HG03521 (cell line): ENCODE measurements at regions not wholly inside any gene's neighbourhood (a gene's known extent, or its start where the extent isn't known, plus 50 kb on each side); places are given as distances from the start of the nearest gene placed in this dataset.

ENCODE experiments used
- ATAC-seq: cut with Tn5 transposase; IDR thresholded peaks from one replicate; pipeline ENCODE4 v1.9.1; 2021; ENCODE audit warnings: mild to moderate bottlenecking, moderate library complexity; ENCODE audit not compliant: unreplicated experiment

GRCh38 chr11:64456509-64457320, 97.8 kb downstream of the RPS6KA4 start:
- ATAC-seq: no peak

- no peak for ATAC-seq
These were observed 98.2 kb upstream of the SLC22A11 start for GRCh38 chr11:64457416-64458010.

GRCh38 chr11:64458997-64459396, 96.7 kb upstream of the SLC22A11 start:
- no peak for ATAC-seq

- no peak for ATAC-seq
These were observed 96.1 kb upstream of the SLC22A11 start for GRCh38 chr11:64459609-64460008.

GRCh38 chr11:64461081-64461480, 94.7 kb upstream of the SLC22A11 start:
- no peak for ATAC-seq

- ATAC-seq: no peak
These were observed 89.5 kb upstream of the SLC22A11 start for GRCh38 chr11:64466115-64466718.

GRCh38 chr11:64469288-64469687, 86.5 kb upstream of the SLC22A11 start:
- no peak for ATAC-seq

- no peak for ATAC-seq
These were observed 82.9 kb upstream of the SLC22A11 start for GRCh38 chr11:64472593-64473455.

GRCh38 chr11:64474680-64475079, 81.1 kb upstream of the SLC22A11 start:
- ATAC-seq: no peak

GRCh38 chr11:64475145-64475544, 80.6 kb upstream of the SLC22A11 start:
- no peak for ATAC-seq

- no peak for ATAC-seq
These were observed 78.9 kb upstream of the SLC22A11 start for GRCh38 chr11:64476881-64477280.

GRCh38 chr11:64477675-64478074, 78.1 kb upstream of the SLC22A11 start:
- no peak for ATAC-seq

- ATAC-seq: no peak
These were observed 73.2 kb upstream of the SLC22A11 start for GRCh38 chr11:64482588-64482987.

GRCh38 chr11:64484191-64485022, 71.3 kb upstream of the SLC22A11 start:
- no peak for ATAC-seq

GRCh38 chr11:64485074-64485473, 70.7 kb upstream of the SLC22A11 start:
- ATAC-seq: no peak

- no peak for ATAC-seq
These were observed 65.8 kb upstream of the SLC22A11 start for GRCh38 chr11:64489831-64490441.

GRCh38 chr11:64490562-64491216, 65.1 kb upstream of the SLC22A11 start:
- ATAC-seq: no peak

GRCh38 chr11:64492561-64492960, 63.2 kb upstream of the SLC22A11 start:
- no peak for ATAC-seq

GRCh38 chr11:64498136-64498535, 57.6 kb upstream of the SLC22A11 start:
- no peak for ATAC-seq
